ENCODE measurements at regions not wholly inside any gene's neighbourhood (a gene's known extent, or its start where the extent isn't known, plus 50 kb on each side); places are given as distances from the start of the nearest gene placed in this dataset.
"Not testable (repeated sequence)": the region's sequence is repeated elsewhere in the genome, so short reads cannot be mapped to it uniquely, and the experiment has no call there.

GRCh38 chr10:36559412-36560400 lies 565.7 kb upstream of the ANKRD30A start:
- DNase-seq (ENCODE audit: low read depth, low spot score): no peak

DNA sequence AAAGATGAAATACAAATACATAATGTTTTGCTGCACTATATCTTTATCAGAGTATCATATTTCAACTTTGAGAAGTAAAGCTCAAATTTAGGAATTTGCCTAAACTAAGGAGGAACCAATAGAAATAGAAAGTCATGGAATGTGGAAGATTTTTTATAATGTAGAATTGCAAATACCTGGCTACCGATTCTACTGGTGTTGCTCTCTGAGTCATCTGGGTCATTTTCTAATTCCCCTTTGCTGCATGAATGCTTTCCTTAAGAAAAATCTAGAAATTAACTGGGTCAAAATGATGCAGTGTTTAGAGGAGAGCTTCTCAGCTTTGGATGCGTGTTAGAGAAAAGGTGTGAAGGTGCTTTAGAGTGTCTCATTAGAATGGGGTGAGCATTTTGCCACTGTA lies 568.9 kb upstream of the ANKRD30A start:
- no peak for DNase-seq (ENCODE audit: low read depth, low spot score)

GRCh38 chr10:36555036-36555435 lies 570.4 kb upstream of the ANKRD30A start:
- DNase-seq (ENCODE audit: low read depth, low spot score): no peak

DNA sequence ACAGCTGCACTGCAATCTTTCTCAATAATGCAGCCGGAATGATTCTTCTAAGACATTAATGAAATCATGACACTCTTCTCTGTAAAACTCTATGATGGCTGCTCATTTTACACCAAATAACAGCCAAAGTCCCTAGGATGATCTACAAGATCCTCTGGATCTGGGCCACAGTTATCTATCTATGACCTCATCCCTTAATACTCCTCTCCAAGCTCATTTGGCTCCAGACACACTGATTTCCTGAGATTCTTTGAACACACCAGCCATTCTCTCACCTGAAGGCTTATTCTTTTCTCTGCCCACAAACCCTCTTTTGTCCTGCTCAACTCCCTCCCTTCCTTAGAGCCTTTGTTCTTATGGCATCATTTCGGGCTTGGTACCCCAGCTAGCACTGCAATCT lies 577.4 kb upstream of the ANKRD30A start:
- no peak for DNase-seq (ENCODE audit: low read depth, low spot score)

DNA sequence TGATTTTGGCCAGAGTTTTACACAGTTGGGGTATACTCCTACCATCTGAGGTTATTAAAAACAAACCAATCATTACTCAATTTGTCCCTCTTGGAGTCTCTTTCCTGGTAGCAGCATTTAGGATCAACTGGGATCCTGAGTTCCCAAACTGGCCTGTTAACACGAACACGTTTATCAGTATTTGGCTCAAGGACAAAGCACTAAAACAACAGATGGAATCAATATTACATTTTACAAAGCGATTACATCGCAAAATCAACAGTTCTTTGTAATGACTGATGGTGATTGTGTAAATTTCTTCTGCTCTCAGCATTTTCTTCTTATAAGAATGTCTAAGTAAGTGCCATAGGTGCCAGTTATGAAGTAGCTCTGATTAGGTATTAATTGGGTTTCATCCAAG lies 582.9 kb upstream of the ANKRD30A start:
- no peak for DNase-seq (ENCODE audit: low read depth, low spot score)

DNA sequence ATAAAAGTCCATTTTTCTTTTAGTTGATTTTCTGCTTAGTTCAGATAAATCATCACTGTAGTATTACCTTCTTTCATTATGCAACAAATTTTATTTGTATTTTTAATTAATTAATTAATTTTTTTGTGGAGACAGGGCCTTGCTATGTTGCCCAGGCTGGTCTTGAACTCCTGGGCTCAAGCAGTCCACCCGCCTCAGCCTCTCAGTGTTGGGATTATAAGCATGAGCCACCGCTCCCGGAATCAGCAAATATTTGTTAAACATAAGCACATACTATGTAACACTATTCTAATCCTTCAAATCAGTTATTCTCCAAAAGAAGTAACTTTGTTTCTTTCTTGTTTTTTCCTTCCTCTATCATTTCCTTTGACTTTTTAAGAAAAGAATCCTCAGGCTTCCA lies 584.8 kb upstream of the ANKRD30A start:
- no peak for DNase-seq (ENCODE audit: low read depth, low spot score)

DNA sequence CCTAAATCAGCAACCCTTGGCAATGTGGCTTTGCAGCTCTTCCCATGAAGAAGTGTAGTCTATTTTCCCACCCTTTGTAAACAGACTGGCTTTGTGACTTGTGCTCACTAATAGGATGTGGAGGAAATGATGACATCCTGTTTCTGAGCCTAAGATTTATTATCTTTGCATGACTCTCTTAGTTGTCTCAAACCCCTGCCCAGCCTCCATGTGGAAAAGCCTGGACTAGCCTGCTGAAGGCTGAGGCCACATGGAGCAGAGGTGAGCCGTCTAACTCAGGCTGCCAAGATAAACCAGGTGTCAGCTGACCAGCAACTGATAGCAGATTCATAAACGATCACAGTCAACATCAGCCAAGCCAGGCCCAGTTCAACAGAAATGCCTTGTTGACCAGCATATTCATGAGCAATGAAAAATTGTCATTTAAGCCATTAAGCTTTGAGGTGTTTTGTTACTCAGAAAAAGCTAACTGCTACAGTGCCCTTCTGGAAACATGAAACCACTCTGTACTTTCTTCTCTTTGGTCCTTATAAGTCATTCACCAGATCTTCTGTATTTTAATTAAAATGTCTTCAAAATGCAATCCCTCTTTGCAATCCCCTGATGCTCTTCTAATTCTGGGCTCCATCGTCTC lies 586.3 kb upstream of the ANKRD30A start:
- DNase-seq (ENCODE audit: low read depth, low spot score): no peak

- DNase-seq (ENCODE audit: low read depth, low spot score): no peak
Measured at GRCh38 chr10:36534471-36535002, 590.9 kb upstream of the ANKRD30A start.

- DNase-seq (ENCODE audit: low read depth, low spot score): no peak
Measured at GRCh38 chr10:36533861-36534260, 591.5 kb upstream of the ANKRD30A start.

GRCh38 chr10:36533316-36533715 lies 592.1 kb upstream of the ANKRD30A start:
- DNase-seq (ENCODE audit: low read depth, low spot score): no peak

GRCh38 chr10:36531621-36532020 lies 593.8 kb upstream of the ANKRD30A start:
- no peak for DNase-seq (ENCODE audit: low read depth, low spot score)

GRCh38 chr10:36526033-36526432 lies 599.4 kb upstream of the ANKRD30A start:
- DNase-seq (ENCODE audit: low read depth, low spot score): no peak

- DNase-seq (ENCODE audit: low read depth, low spot score): not testable (repeated sequence)
Measured at GRCh38 chr10:36524126-36524525, 601.3 kb upstream of the ANKRD30A start.

- DNase-seq (ENCODE audit: low read depth, low spot score): no peak
Measured at GRCh38 chr10:36519909-36520308, 605.5 kb upstream of the ANKRD30A start.

- DNase-seq (ENCODE audit: low read depth, low spot score): no peak
Measured at GRCh38 chr10:36516281-36516680, 609.1 kb upstream of the ANKRD30A start.

DNA sequence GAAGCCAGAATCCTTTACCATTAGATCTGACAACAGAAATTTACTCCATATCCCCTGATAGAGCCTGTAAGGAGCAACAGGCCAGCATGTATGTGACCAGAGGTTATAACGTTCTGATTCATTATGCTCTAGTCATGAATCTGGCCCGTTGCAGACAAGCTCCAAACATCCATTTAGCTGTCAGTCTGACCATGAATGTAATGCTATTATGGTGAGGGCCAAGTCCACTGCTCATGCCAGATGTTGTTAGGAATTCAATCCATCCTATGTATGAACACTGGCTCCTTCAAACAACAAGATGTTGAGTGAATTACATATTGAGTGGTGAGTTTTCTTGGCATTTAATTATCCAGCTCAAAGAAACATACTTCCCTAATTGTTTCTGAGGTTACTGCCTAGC lies 610.1 kb upstream of the ANKRD30A start:
- no peak for DNase-seq (ENCODE audit: low read depth, low spot score)

- DNase-seq (ENCODE audit: low read depth, low spot score): no peak
Measured at GRCh38 chr10:36507715-36508114, 617.7 kb upstream of the ANKRD30A start.

- no peak for DNase-seq (ENCODE audit: low read depth, low spot score)
Measured at GRCh38 chr10:36506697-36507496, 618.5 kb upstream of the ANKRD30A start.

DNA sequence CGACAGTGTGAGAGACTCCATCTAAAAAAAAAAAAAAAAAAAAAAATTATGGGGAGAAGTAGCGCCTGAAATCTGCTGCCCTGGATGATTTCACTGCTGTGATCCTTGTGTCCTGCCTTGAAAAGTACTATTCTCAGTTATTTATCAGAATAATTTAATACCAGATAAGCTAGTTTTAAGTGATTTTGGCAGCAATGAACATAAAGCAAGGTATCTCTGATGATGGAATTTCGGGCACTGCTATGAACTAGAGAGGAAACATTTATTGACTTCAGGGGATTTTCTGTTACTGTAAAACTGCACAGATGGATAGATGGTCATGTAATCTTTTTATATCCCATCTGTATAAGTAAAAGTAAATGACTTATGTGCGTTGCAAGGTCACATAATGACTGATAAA lies 619.1 kb upstream of the ANKRD30A start:
- no peak for DNase-seq (ENCODE audit: low read depth, low spot score)

GRCh38 chr10:36504758-36505157 lies 620.6 kb upstream of the ANKRD30A start:
- DNase-seq (ENCODE audit: low read depth, low spot score): no peak

DNA sequence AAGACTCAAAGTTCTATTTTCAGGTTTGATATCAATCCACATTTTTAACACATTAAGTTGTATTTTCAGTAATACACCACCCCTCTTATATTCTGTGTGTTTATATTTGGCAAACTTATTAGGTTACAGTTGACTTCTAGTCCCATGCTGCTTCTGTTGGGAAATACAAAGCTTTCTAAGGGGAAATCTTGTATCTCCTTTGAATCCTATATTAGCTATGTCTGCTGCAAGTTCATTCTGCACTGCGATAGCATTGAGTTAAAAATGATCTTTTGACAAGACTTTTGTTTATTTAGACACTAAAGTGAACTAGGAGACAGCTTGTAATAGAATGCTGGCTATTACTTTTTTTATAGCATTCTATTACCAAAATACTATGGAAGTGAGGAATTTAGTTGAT lies 625.1 kb upstream of the ANKRD30A start:
- DNase-seq (ENCODE audit: low read depth, low spot score): no peak

- DNase-seq (ENCODE audit: low read depth, low spot score): no peak
Measured at GRCh38 chr10:36499693-36500092, 625.7 kb upstream of the ANKRD30A start.

Data from iPS DF 19.7 (cell line).